Immature natural killer cell (primary cell): ENCODE measurements at regions not wholly inside any gene's neighbourhood (a gene's known extent, or its start where the extent isn't known, plus 50 kb on each side); places are given as distances from the start of the nearest gene placed in this dataset.
A peak's percentile ranks its signal among the peaks of the same experiment; 100 is the strongest.

ENCODE experiments used
- DNase-seq, 3 donors: peaks; one replicate each; pipeline ENCODE4 v3.0.0; 2022; ENCODE audit warnings: mixed read lengths in 1 of 3
- H3K27ac Mint-ChIP-seq, 6 donors: one replicate each; pipeline ENCODE4 v1.8.0; 2020; ENCODE audit warnings: mixed read lengths in 6 of 6, mild to moderate bottlenecking in 5 of 6, inconsistent platforms in 4 of 6, moderate library complexity in 3 of 6
- H3K27me3 Mint-ChIP-seq, 3 donors: one replicate each; pipeline ENCODE4 v1.8.0; 2020 to 2021; ENCODE audit warnings: low read depth in 3 of 3, mild to moderate bottlenecking in 3 of 3, mixed read lengths in 3 of 3, moderate library complexity in 3 of 3, inconsistent platforms in 1 of 3
- H3K36me3 Mint-ChIP-seq, 3 donors: one replicate each; pipeline ENCODE4 v1.8.0; 2020; ENCODE audit warnings: mixed read lengths in 3 of 3, inconsistent platforms in 2 of 3, mild to moderate bottlenecking in 2 of 3
- H3K4me1 Mint-ChIP-seq, 2 donors: one replicate each; pipeline ENCODE4 v1.8.0; 2020; ENCODE audit warnings: inconsistent platforms in 2 of 2, mild to moderate bottlenecking in 2 of 2, mixed read lengths in 2 of 2, moderate library complexity in 1 of 2
- H3K4me3 Mint-ChIP-seq, 5 donors: one replicate each; pipeline ENCODE4 v1.8.0; 2020; ENCODE audit warnings: mild to moderate bottlenecking in 5 of 5, mixed read lengths in 5 of 5, inconsistent platforms in 3 of 5, moderate library complexity in 3 of 5
- H3K9me3 Mint-ChIP-seq, 6 donors: one replicate each; pipeline ENCODE4 v1.8.0; 2020; ENCODE audit warnings: mild to moderate bottlenecking in 6 of 6, mixed read lengths in 6 of 6, inconsistent platforms in 4 of 6, moderate library complexity in 3 of 6

- peaks cover 0 to 3% (median 0%) of the 10 kb centered on the region in 3 donors for H3K36me3 Mint-ChIP-seq
- no peaks in the 10 kb centered on the region for H3K27me3 Mint-ChIP-seq
- peak overlapping the region in 1 of 5 donors; percentile 15 for H3K4me3 Mint-ChIP-seq
- no peaks in the 10 kb centered on the region for H3K4me1 Mint-ChIP-seq
- peaks cover 6 to 42% (median 13%) of the 10 kb centered on the region in 6 donors for H3K9me3 Mint-ChIP-seq
- no peak overlapping the region for H3K27ac Mint-ChIP-seq
- no peak for DNase-seq
These were observed 228.8 kb downstream of the CDH11 start for GRCh38 chr16:64892835-64893785.

GRCh38 chr16:64889446-64889845 is 232.4 kb downstream of the CDH11 start:
- H3K4me1 Mint-ChIP-seq: no peaks in the 10 kb centered on the region
- H3K27me3 Mint-ChIP-seq: no peaks in the 10 kb centered on the region
- DNase-seq: no peak
- peaks cover 3 to 39% (median 7%) of the 10 kb centered on the region in 6 donors for H3K9me3 Mint-ChIP-seq
- H3K27ac Mint-ChIP-seq: no peak overlapping the region
- peaks cover 0 to 2% (median 0%) of the 10 kb centered on the region in 3 donors for H3K36me3 Mint-ChIP-seq
- no peak overlapping the region for H3K4me3 Mint-ChIP-seq

- no peak overlapping the region for H3K27ac Mint-ChIP-seq
- H3K36me3 Mint-ChIP-seq: no peaks in the 10 kb centered on the region
- DNase-seq: no peak
- no peaks in the 10 kb centered on the region for H3K4me1 Mint-ChIP-seq
- H3K9me3 Mint-ChIP-seq: peaks cover 0 to 43% (median 7%) of the 10 kb centered on the region in 6 donors
- no peak overlapping the region for H3K4me3 Mint-ChIP-seq
- H3K27me3 Mint-ChIP-seq: no peaks in the 10 kb centered on the region
These were observed 234.2 kb downstream of the CDH11 start for GRCh38 chr16:64887651-64888050.

- Mint-ChIP-seq H3K9me3 (peaks cover 0 to 43% (median 8%) of the 10 kb centered on the region in 6 donors), H3K4me3 (no peak overlapping the region), H3K4me1 (no peaks in the 10 kb centered on the region), H3K27me3 (no peaks in the 10 kb centered on the region), H3K27ac (no peak overlapping the region), H3K36me3 (no peaks in the 10 kb centered on the region)
- no peak for DNase-seq
These were observed 239.6 kb downstream of the CDH11 start for GRCh38 chr16:64882078-64882784.

- no peak overlapping the region for H3K27ac Mint-ChIP-seq
- H3K4me3 Mint-ChIP-seq: no peak overlapping the region
- H3K4me1 Mint-ChIP-seq: no peaks in the 10 kb centered on the region
- H3K9me3 Mint-ChIP-seq: peaks cover 0 to 40% (median 7%) of the 10 kb centered on the region in 6 donors
- DNase-seq: no peak
- H3K27me3 Mint-ChIP-seq: no peaks in the 10 kb centered on the region
- no peaks in the 10 kb centered on the region for H3K36me3 Mint-ChIP-seq
These were observed 240.9 kb downstream of the CDH11 start for GRCh38 chr16:64880994-64881393.

- Mint-ChIP-seq H3K27me3 (no peaks in the 10 kb centered on the region), H3K4me3 (no peak overlapping the region), H3K27ac (no peak overlapping the region), H3K4me1 (no peaks in the 10 kb centered on the region), H3K9me3 (peaks cover 0 to 46% (median 7%) of the 10 kb centered on the region in 6 donors), H3K36me3 (no peaks in the 10 kb centered on the region)
- DNase-seq: no peak
These were observed 241.9 kb downstream of the CDH11 start for GRCh38 chr16:64880006-64880405.

- H3K27me3 Mint-ChIP-seq: no peaks in the 10 kb centered on the region
- H3K4me3 Mint-ChIP-seq: no peak overlapping the region
- no peak overlapping the region for H3K27ac Mint-ChIP-seq
- H3K36me3 Mint-ChIP-seq: no peaks in the 10 kb centered on the region
- peaks cover 3 to 41% (median 7%) of the 10 kb centered on the region in 6 donors for H3K9me3 Mint-ChIP-seq
- no peak for DNase-seq
- H3K4me1 Mint-ChIP-seq: no peaks in the 10 kb centered on the region
These were observed 242.9 kb downstream of the CDH11 start for GRCh38 chr16:64878940-64879339.

- Mint-ChIP-seq H3K4me1 (no peaks in the 10 kb centered on the region), H3K36me3 (peaks cover 0 to 6% (median 0%) of the 10 kb centered on the region in 3 donors), H3K9me3 (peaks cover 4 to 28% (median 8%) of the 10 kb centered on the region in 6 donors), H3K27me3 (no peaks in the 10 kb centered on the region), H3K4me3 (no peak overlapping the region), H3K27ac (no peak overlapping the region)
- DNase-seq: no peak
These were observed 249.8 kb downstream of the CDH11 start for GRCh38 chr16:64872101-64872500.

GRCh38 chr16:64870859-64871258 is 251.0 kb downstream of the CDH11 start:
- Mint-ChIP-seq H3K36me3 (peaks cover 0 to 6% (median 0%) of the 10 kb centered on the region in 3 donors), H3K4me3 (no peak overlapping the region), H3K4me1 (no peaks in the 10 kb centered on the region)

GRCh38 chr16:64869781-64870180 is 252.1 kb downstream of the CDH11 start:
- DNase-seq: no peak
- Mint-ChIP-seq H3K36me3 (peaks cover 0 to 6% (median 0%) of the 10 kb centered on the region in 3 donors), H3K27me3 (no peaks in the 10 kb centered on the region), H3K4me3 (no peak overlapping the region), H3K27ac (no peak overlapping the region), H3K9me3 (peaks cover 3 to 33% (median 7%) of the 10 kb centered on the region in 6 donors), H3K4me1 (no peaks in the 10 kb centered on the region)

More at GRCh38 chr16:64870859-64871258, 251.0 kb downstream of the CDH11 start:
- Mint-ChIP-seq H3K27ac (no peak overlapping the region), H3K9me3 (peaks cover 4 to 33% (median 7%) of the 10 kb centered on the region in 6 donors), H3K27me3 (no peaks in the 10 kb centered on the region)
- DNase-seq: no peak

- Mint-ChIP-seq H3K36me3 (peaks cover 0 to 2% (median 0%) of the 10 kb centered on the region in 3 donors), H3K27ac (no peak overlapping the region), H3K9me3 (peaks cover 3 to 22% (median 6%) of the 10 kb centered on the region in 6 donors), H3K4me1 (no peaks in the 10 kb centered on the region), H3K27me3 (no peaks in the 10 kb centered on the region), H3K4me3 (no peak overlapping the region)
- no peak for DNase-seq
These were observed 255.8 kb downstream of the CDH11 start for GRCh38 chr16:64866021-64866420.

GRCh38 chr16:64865069-64865696 is 256.7 kb downstream of the CDH11 start:
- Mint-ChIP-seq H3K27me3 (no peaks in the 10 kb centered on the region), H3K4me3 (no peak overlapping the region), H3K36me3 (no peaks in the 10 kb centered on the region), H3K9me3 (peaks cover 3 to 28% (median 10%) of the 10 kb centered on the region in 6 donors), H3K27ac (no peak overlapping the region), H3K4me1 (no peaks in the 10 kb centered on the region)
- no peak for DNase-seq

- Mint-ChIP-seq H3K4me3 (no peak overlapping the region), H3K36me3 (no peaks in the 10 kb centered on the region), H3K27ac (no peak overlapping the region), H3K27me3 (no peaks in the 10 kb centered on the region), H3K4me1 (no peaks in the 10 kb centered on the region), H3K9me3 (peaks cover 3 to 28% (median 10%) of the 10 kb centered on the region in 6 donors)
- no peak for DNase-seq
These were observed 257.5 kb downstream of the CDH11 start for GRCh38 chr16:64864232-64864809.
